ENCODE measurements at regions not wholly inside any gene's neighbourhood (a gene's known extent, or its start where the extent isn't known, plus 50 kb on each side); places are given as distances from the start of the nearest gene placed in this dataset.
"Not testable (repeated sequence)": the region's sequence is repeated elsewhere in the genome, so short reads cannot be mapped to it uniquely, and the experiment has no call there.

DNA sequence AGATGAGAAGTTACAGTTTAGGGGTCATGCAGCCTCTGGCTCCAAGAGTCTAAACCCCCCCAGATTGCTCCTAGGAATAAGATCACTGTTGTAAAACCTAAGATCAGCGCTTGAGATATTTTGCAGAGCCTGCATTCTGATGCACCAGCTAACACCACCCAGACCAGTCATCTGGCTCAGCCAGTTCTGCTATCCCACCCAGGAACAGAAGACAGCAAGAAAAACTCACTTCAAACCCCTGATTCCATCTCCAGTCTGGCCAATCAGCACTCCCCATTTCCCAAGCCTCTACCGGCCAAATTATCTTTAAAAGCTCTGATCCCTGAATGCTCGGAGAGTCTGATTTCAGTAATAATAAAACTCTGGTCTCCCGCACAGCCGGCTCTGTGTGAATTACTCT, 158.6 kb downstream of the ZNF664 start:
- DNase-seq, result no peak

DNA sequence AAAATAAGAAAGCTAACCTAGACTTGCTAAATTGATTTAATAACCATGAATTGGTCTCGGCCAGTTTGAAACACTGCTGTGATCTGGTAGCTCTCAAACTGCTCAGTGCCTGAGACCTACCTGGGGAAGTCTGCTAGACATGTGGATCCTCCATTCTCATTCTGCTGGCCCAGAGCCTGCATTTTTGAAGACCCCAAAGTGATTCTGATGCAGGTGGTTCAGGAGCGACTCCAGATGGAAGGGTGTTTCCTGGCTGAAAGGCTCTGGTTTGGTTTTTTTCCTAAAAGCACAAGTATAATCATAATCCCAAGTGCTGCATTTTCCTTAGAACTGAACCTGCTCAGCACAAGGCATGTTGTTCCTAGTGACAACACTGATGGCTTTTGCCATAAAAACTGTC, 159.5 kb downstream of the ZNF664 start:
- no peak for DNase-seq

DNA sequence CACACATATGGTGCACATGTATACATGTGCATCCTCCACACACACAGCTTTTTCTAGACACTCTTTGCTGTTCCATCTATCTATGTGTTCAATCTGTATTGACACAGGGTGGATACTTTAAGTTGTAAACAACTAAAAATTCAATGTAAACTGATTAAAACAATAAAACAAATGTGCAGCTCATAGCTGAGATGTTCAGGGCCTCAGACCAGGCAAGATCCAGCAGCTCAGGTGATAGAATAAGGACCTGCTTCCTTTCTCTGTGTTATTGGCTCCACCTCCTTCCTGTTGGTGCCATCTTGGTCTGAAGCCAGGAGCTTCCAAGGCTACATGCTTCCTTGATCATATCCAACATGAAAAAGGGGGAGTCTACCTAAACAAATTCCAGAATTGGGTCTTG, 158.1 kb upstream of the RFLNA start:
- no peak for DNase-seq

DNA sequence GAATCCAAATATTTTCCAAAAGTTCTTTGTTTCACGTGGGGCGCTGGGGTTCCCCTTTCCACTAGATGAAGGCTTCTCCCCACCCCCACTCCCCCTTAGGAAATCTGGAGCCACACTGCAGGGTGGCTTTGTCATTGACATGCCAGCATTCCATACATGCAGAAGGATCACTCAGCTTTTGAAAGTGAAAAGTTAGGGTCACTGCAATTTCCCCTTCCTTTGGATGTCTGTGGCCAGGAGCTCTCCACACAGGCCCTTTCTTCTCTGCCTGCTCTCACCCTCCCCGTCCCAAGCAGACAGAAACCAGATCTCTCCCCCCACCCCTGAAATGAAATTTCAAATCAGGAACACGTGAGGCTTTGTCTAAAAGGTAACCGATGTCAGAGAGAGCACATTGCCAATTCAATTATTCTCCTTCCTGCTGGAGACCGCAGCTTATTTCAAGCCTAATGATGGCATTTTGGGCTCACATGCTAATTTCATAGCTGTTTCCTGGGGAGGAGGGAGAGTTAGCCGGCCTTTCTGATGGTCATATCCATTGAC, 153.9 kb upstream of the RFLNA start:
- DNase-seq, result no peak

DNA sequence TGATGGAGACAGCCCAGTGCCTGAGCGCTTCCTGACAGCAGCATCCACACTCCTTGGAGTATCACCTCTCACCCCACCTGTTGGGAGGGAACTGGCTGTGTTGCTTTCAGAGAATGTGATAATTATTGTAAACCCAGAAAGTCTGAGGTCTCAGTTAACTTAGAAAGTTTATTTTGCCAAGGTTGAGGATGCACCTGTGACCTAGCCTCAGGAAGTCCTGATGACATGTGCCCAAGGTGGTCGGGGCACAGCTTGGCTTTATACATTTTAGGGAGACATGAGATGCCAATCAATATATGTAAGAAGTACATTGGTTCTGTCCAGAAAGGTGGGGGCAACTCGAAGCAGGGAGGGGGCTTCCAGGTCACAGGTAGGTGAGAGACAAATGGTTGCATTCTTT, 153.3 kb upstream of the RFLNA start:
- DNase-seq, result not testable (repeated sequence)

DNA sequence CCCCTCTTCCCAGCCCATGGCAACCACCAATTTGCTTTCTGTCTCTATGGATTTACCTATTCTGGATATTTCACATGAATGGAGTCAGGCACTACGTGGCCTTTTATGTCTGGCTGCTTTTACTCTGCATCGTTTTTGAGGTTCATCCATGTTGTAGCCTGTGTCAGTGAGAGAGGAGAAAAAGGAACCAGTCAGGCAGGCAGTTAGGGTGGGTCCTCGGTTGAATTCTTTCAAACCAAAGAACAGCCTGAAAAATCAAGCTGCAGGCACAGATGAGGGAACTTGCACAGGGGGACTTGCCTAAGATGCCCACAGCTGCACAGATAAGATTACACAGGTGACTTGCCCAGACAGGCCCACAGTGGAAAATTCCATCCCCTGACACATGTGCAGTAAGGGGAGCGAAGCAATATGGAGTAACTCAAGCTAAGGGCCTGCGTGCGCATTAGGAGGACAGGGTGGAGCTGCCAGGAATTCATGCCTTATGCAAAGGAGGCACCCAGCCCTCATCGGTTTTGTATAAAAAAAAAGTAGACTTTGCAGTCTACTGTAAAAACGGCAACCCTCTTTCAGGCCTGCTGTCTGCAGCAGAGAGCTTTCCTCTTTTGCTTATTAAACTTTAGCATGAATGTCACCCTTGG, 152.4 kb upstream of the RFLNA start:
- no peak for DNase-seq

DNA sequence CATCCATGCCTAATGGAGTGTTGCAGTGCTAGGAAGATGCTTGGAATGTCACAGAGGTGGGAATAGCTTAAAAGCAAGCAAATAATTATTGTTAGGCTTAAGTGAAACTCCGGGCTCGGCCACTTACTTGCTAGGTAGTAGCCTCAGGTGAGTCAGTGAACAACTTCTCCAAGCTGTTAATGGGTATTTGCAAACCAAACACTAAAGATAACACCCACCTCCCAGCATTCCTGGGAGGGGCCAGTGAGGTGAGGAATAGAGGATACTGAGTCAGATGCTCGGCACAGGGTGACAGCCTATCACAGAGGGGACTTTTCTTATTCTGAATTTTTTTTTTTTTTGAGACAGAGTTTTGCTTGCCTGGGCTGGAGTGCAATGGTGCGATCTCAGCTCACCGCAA, 151.2 kb upstream of the RFLNA start:
- DNase-seq, result no peak

DNA sequence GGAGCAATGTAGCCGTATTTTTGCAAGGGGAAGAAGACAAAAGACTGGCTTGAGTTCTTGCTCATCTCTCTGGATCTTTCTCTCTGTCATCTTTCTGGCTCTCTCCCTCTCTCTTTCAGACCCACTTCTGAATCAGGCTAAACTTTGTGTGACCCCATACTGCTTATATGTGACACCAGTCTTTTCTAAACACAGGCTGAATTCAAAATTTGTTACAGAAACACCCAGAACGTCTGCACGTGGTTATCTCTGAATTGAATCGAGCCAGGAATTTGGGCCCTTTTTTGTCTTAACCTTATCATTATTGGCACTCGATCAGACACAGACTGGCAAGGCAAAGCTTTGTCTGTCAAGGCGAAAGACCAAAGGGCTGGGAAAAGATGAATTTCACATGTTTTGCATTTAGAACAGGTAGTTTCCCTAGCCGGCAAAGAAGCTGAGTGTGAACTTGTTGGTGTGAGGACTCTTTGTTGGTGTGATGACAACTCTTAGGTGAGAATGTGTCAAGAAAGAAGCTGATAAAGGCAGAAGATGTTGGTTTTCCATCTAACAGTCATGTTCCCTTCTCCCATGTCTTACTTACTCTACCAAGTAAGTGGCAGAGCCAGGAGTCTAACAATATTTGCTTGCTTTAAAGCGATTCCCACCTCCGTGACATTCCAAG, 150.2 kb upstream of the RFLNA start:
- no peak for DNase-seq

DNA sequence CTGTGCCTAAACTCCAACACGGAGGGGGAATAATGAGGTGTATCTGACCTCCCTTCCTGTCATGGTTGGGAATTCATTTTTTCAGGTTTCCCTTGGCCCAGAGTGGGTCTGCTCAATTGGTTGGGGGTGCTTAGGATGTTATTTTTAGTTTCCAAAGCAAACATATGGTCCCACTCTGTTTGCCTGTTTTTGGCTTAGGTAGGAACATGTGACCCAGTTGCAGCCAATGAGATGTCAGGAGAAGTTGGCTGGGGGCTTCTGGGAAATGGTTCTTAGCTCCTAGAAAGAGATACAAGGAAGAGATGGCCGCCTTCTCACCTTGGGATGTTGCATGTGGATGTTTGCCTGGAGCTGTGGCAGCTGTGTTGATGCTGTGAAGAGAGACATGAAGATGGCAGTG, 147.9 kb upstream of the RFLNA start:
- DNase-seq, result no peak

DNA sequence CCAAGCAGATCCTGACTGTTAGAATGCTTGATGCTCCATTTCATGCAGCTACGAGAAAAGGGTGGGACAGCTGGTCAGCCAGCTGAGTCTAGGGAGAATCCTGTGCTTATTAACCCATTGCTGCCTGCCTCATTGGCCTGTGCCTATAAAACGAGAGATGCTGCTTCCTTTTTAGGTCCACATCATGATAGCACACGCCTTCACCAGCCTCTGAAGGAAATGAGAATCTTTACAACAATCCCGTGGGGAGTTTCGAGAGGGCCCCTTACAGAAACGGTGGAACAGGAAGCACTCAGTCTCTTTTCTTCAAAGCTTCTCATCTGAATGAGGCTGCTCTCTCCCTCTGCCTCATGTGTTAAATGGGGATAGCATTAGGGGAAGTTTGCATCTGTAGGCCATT, 147.3 kb upstream of the RFLNA start:
- DNase-seq, result no peak

DNA sequence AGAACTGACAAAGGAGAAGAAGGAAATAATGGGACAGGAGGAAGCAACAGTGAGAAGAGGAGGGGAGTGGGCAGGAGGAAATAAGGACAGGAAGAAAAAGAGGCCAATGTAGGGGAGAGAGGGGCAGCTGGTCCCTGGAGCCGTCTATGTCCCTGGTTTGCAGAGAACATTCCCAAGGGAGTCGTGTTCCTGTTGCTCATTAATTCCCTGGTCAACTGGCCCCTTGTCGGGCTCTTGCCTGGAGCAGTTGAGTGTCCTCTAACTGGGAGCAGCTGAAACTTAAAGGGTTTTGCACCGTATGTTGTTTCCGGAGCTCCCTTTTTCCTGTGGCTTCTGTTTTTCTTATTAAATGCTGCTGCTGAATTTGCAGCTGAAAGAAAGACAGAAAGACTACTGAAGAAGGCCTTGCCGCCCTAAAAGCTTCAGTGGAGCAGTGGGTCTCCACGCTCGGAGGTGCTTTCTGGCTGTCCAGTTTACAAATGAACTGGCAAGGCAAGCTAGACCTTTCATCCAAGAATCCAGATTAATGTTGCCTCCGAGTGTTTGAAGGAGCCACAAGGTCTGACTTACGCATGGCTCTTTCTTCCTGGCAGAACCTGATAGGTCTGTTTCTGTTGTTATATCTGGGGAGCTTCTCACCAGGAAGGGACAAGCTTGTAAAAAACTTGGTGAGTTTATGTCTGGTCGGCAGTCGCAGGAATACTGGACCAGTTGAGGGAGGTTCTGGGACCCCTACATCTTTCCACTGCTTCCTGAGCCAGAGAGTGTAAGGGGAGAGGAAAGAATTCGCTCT, 146.2 kb upstream of the RFLNA start:
- DNase-seq, result no peak

DNA sequence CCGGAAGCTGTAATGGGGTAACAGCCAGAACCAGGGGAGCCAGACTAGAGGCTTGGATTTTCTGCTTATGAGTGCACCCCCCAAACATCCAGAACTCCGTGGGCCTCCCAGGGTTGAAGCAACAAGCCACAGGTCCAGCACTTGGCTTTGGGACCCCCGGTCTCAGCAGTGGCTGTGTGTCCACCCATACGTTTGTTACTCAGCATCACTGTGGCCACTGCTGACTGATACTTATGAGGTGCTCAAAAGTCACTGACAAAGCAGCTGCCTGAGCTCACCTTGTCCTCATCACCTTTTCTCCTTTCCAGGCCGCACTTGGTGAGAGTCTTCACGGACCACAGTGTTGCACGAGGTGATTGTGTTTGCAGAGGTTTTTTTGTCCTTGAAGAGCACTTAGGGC, 145.6 kb upstream of the RFLNA start:
- DNase-seq, result no peak

DNA sequence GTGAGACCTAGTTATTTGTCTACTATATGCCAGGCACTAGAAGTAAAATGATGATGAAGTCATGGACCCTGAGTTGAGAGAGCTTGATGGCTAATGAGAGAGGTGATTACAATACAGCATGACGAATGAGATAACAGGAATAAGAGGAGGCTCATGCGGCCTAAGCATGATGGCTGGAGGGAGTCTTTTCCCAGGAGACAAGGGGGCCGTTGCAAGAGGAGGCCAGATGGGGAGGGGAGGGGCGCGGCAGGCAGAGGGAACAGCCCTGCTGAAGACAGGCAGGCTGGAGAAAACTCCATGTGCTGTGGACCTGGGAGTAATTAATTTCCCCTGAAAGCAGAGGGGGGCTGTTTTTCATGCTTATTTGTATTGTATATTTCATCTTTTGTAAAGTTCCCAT, 144.7 kb upstream of the RFLNA start:
- DNase-seq, result no peak

DNA sequence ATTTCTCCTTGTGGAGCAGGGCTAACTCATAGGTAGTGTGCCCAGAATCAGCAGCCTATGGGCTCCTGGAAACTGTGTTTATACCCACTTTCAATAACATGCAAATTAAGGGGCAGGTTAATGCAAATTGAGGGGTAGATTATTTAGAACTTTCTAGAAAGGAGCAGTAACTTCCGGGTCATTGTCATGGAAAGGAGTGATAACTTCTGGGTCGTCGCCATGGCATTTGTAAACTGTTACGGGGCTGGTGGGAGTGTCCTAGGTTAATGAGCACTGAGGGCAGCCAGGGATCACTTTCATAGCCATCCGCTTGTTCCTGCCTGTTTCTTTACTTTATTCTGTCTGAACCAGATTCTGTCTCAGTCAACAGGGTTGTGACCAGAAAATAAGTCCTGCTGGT, 143.3 kb upstream of the RFLNA start:
- DNase-seq, result no peak

DNA sequence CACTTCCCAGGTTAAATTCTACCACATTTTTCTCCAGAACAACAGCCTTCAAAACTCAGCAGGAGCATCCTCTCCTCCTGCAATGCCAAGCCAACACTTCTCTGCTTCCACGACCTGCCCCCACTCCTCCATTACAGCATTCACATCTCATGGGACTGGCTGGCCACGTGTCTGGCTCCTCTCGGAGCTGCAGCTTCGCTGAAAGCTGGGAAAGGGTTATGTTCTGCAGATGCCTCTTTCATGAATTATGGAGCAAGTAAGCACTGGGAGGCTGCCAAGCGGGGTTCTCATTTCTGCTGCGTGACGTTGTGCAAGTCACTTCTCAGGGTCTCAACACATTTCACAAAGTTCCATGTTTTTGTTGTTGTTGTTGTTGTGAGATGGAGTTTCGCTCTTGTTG, 142.2 kb upstream of the RFLNA start:
- no peak for DNase-seq

DNA sequence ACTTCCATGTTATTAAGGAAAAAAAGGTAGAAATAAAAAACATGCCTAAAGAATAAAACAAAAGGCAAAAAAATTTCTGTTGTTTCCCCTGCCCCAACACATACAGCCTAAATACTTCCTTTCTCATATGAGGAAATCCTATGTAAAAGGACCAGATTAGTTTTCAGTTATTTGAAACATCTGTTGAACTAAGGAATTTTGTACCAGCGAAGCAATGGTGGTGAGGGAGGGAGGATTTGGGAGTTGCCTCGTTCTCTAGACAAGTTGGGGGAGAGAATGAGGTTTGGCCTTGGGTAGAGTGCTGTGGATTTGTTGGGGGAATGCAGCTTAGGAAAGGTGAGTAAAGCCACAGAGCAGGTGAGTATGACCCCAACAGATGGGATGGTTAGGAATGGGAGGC, 141.5 kb upstream of the RFLNA start:
- no peak for DNase-seq

DNA sequence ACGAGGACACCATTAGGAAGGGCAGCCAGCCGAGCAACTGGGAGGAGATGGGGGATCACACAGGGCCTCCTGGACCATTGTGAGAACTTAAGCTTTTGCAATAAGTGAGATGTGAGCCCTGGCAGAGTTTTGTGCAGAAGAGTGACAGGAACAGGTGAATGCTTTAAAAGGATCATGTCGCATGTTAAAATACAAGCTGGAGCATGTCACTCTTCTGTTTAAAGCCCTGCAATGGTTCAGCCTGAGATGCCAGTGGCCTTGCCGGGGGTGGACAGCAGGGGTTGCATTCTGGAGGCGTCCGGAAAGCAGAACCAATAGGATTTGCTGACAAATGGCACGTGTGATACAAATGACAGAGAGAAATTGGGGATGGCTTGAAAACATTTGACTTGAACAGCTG, 137.5 kb upstream of the RFLNA start:
- no peak for DNase-seq

DNA sequence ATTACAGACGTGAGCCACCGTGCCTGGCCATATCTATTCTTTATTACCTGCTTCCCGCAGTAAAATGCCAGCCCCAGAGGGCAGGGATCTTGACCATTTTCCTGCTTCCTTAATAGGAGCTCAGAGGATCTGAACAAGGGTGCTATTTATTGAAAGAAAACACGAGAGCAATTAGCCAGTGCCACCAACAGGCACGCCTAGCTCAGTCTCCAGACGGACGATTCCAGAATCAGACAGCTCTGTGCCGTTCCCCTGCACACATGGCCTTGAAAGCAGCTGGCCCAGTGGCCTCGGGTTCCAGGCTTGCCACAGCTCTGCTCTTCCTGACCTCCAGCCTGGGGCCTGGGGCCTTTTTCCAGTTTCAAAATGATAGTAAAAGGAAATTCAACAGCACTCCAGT, 135.2 kb upstream of the RFLNA start:
- no peak for DNase-seq

DNA sequence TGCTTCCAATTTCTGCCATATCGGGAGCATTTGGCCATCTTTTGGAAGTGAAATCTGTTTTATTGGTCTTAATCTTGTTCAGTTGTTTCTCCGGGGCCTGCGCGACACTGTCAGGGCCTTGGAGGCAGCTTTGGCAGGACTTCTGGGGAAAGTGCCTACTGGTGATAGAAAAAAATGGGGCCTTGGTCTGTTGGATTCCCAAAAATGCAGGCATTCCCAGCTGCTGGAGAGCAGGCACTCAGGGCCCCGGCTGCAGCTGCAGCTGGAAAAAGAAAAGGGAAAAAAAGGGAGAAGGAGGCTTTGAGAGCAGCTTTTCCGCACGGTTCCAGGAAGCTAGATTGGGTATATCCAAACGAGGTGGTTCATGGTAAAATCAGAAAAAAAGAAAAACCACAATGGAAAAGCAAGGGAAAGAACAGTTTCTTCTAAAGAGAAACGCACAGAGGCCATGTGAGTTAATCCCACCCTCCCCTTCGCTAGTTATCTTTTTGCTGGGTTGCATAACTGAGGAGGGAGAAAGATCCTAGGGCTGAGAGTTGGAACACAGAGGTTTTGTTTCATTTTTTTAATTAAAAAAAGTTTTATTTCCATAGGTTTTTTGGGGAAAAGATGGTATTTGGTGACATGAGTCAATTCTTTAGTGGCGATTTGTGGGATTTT, 134.7 kb upstream of the RFLNA start:
- DNase-seq, result no peak

DNA sequence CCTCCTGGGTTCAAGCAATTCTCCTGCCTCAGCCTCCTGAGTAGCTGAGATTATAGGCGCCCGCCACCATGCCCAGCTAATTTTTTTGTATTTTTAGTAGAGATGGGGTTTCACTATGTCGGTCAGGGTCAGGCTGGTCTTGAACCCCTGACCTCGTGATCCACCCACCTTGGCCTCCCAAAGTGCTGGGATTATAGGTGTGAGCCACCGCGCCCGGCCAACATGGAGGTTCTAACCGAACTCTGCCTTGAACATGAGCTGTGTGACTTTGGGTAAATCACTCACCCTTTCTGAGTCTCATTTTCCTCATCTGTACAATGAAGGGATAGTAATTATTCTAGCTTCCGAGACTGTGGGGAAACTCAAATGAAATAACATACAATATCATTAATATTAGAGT, 133.5 kb upstream of the RFLNA start:
- not testable (repeated sequence) for DNase-seq

DNA sequence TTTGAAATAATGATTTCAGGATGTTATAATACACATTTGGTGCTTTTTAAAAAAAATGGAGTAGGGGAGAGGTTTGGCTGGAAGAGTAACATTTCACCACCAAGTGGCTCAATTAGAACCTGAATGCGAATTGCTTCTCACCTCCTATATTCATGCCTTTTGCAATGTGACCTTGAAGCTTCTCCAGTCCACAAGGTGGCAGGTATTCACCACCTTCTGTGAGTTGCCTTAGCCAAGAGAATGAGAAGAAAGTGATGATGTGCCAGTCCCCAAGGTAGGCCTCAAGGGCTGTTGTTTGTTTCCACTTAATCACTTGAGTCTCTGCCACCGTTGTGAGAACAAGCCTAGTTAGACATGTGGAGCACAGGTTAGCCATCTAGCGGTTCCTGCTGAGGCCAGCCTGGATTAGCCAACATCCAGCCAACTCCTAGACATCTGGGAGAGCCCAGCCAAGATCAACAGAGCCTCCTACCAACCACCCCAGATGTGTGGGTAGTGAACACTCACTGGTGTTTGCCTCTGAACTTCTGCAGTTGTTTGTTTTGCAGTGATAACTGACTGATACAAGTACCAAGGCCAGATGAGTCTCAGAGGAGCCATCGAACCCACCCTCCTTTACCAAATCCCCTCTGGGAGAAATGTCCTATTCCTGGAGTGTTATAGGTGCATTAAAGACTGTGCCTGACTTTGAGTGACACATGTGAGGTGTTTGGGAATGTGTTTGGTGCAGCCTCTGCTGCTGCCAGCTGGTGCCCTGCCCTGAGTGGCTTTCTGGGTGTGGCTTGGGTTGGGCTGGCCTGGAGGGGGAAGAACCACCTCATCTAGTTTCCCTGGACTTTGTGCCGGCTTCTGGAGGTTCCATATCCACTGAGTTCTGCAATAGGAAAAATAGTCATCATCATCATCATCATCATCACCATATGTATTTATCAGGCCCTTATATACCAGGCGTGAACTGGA, 132.5 kb upstream of the RFLNA start:
- DNase-seq, result no peak

DNA sequence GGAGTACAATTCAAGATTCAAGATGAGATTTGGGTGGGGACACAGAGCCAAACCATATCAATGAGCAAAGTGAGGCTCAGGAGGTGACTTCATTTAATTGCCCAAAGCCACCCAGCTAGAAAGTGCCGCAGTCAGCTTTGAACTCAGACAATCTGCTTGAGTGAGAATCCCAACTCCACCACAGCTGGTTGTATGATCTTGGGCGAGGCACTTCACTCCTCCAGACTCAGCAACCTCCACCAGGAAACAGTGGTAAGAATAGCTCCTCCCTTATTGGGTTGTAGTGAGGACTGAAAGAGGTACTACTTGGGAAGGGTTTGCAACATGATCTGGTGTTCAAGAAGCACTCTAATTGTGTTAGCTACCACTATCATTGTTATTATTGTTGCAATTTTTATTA, 129.2 kb upstream of the RFLNA start:
- no peak for DNase-seq
